ENCODE measurements at regions not wholly inside any gene's neighbourhood (a gene's known extent, or its start where the extent isn't known, plus 50 kb on each side); places are given as distances from the start of the nearest gene placed in this dataset.

- DNase-seq (ENCODE audit: extremely low read depth, low read depth), result no peak
- TF ChIP-seq CTCF (IDR thresholded peaks at IDR 0.05; ENCODE audit: low read depth, low read length), result no peak
Observed at GRCh38 chrX:137342969-137343368, 223.0 kb upstream of the ZIC3 start.

GRCh38 chrX:137313627-137314026, 252.3 kb upstream of the ZIC3 start:
- DNase-seq (ENCODE audit: extremely low read depth, low read depth), result no peak
- no peak for TF ChIP-seq CTCF (IDR thresholded peaks at IDR 0.05; ENCODE audit: low read depth, low read length)

GRCh38 chrX:137305404-137305803, 260.5 kb upstream of the ZIC3 start:
- no peak for DNase-seq (ENCODE audit: extremely low read depth, low read depth)
- TF ChIP-seq CTCF (IDR thresholded peaks at IDR 0.05; ENCODE audit: low read depth, low read length), result no peak

GRCh38 chrX:137297167-137297566, 263.4 kb upstream of the GPR101 start:
- no peak for TF ChIP-seq CTCF (IDR thresholded peaks at IDR 0.05; ENCODE audit: low read depth, low read length)
- DNase-seq (ENCODE audit: extremely low read depth, low read depth), result no peak

- DNase-seq (ENCODE audit: extremely low read depth, low read depth), result no peak
- TF ChIP-seq CTCF (IDR thresholded peaks at IDR 0.05; ENCODE audit: low read depth, low read length), result no peak
Observed at GRCh38 chrX:137290011-137290410, 256.2 kb upstream of the GPR101 start.

- DNase-seq (ENCODE audit: extremely low read depth, low read depth), result no peak
- TF ChIP-seq CTCF (IDR thresholded peaks at IDR 0.05; ENCODE audit: low read depth, low read length), result no peak
Observed at GRCh38 chrX:137287191-137287590, 253.4 kb upstream of the GPR101 start.

- TF ChIP-seq CTCF (IDR thresholded peaks at IDR 0.05; ENCODE audit: low read depth, low read length), result no peak
- DNase-seq (ENCODE audit: extremely low read depth, low read depth), result no peak
Observed at GRCh38 chrX:137286423-137286822, 252.6 kb upstream of the GPR101 start.
